SK-N-SH treated with all-trans-retinoic acid at 6 μM for 48 hours (cell line): ENCODE measurements at regions not wholly inside any gene's neighbourhood (a gene's known extent, or its start where the extent isn't known, plus 50 kb on each side); places are given as distances from the start of the nearest gene placed in this dataset.

Experiments
- BACH2 ChIP-seq: fragments of 250-450 bp; sonication (Bioruptor Pico); IDR thresholded peaks from 2 replicates; pipeline ENCODE4 v1.9.0; 2021; ENCODE audit warnings: mild to moderate bottlenecking, borderline replicate concordance
- CREB5 ChIP-seq: fragments of 250-450 bp; sonication (Bioruptor Pico); IDR thresholded peaks from 2 replicates; pipeline ENCODE4 v1.5.1; 2020; ENCODE audit warnings: low read depth, mild to moderate bottlenecking, moderate library complexity
- CSDC2 ChIP-seq: fragments of 250-450 bp; sonication (Bioruptor Pico); IDR thresholded peaks from 2 replicates; pipeline ENCODE4 v1.5.0; 2020; ENCODE audit warnings: mild to moderate bottlenecking, moderate library complexity
- GLIS3 ChIP-seq: fragments of 250-450 bp; sonication (Bioruptor Pico); IDR thresholded peaks from 2 replicates; pipeline ENCODE4 v1.5.0; 2020; ENCODE audit warnings: mild to moderate bottlenecking, moderate library complexity
- OSR1 ChIP-seq: fragments of 250-450 bp; sonication (Bioruptor Pico); IDR thresholded peaks from 2 replicates; pipeline ENCODE4 v1.8.0; 2022; ENCODE audit warnings: moderate library complexity, mild to moderate bottlenecking, inconsistent platforms
- PATZ1 ChIP-seq: fragments of 250-450 bp; sonication (Bioruptor Pico); IDR thresholded peaks from 2 replicates; pipeline ENCODE4 v1.8.0; 2020; ENCODE audit warnings: mild to moderate bottlenecking, moderate library complexity, borderline replicate concordance
- PPARA ChIP-seq: fragments of 250-450 bp; sonication (Bioruptor Pico); IDR thresholded peaks from 2 replicates; pipeline ENCODE4 v1.5.0; 2020; ENCODE audit warnings: mild to moderate bottlenecking, borderline replicate concordance
- RARB ChIP-seq: fragments of 250-450 bp; sonication (Bioruptor Pico); IDR thresholded peaks from 2 replicates; pipeline ENCODE4 v1.8.0; 2021; ENCODE audit warnings: mild to moderate bottlenecking, moderate library complexity
- SNAI2 ChIP-seq: fragments of 250-450 bp; sonication (Bioruptor Pico); IDR thresholded peaks from 2 replicates; pipeline ENCODE4 v1.5.0; 2020; ENCODE audit warnings: mild to moderate bottlenecking, moderate library complexity
- TCF4 ChIP-seq: fragments of 250-450 bp; sonication (Bioruptor Pico); IDR thresholded peaks from 2 replicates; pipeline ENCODE4 v1.8.0; 2021; ENCODE audit warnings: mild to moderate bottlenecking, moderate library complexity, borderline replicate concordance
- TOX ChIP-seq: fragments of 250-450 bp; sonication (Bioruptor Pico); IDR thresholded peaks from 2 replicates; pipeline ENCODE4 v1.8.0; 2021; ENCODE audit warnings: mild to moderate bottlenecking, moderate library complexity, borderline replicate concordance
- ZNF565 ChIP-seq: fragments of 450-650 bp; formaldehyde crosslinking; conservative IDR thresholded peaks from 2 replicates; pipeline ENCODE4 v1.5.0; 2020; ENCODE audit warnings: low read depth, mild to moderate bottlenecking, moderate library complexity
- ZNF70 ChIP-seq: fragments of 450-650 bp; formaldehyde crosslinking; IDR thresholded peaks from 2 replicates; pipeline ENCODE4 v1.5.0; 2020; ENCODE audit warnings: mild to moderate bottlenecking, moderate library complexity
- TF ChIP-seq, protein P1 (sequence below): fragments of 250-450 bp; sonication (Bioruptor Pico); IDR thresholded peaks from 2 replicates; pipeline ENCODE4 v1.5.0; 2020; ENCODE audit warnings: mild to moderate bottlenecking, moderate library complexity

DNA sequence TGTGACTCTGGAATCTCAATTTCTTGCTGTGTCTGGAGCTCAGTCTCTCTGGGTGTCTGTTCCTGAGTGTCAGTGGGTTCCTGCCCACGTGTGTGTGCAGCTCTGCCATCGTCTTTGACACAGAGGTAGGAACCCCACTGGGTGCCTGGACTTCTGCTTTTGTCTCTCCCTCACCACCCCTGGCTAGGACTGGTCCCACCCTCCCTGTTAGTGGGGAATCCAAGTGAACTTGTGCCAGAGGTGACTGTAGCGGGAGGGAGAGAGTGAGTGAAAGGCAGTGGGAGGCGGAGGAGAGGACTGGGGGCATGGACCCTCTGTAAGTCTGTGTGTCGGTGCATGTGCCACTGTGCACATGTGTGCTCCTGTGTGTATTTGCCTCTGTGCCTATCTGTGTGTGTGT is 299.9 kb upstream of the ZMIZ1 start:
- TF ChIP-seq RARB (CRISPR knock-in tag) (no peak), PPARA (no peak), ZNF70 (no peak), TOX (CRISPR knock-in tag) (no peak), CREB5 (CRISPR knock-in tag) (no peak), CSDC2 (CRISPR knock-in tag) (no peak), BACH2 (CRISPR knock-in tag) (no peak), TCF4 (no peak), ZNF565 (CRISPR knock-in tag) (no peak), OSR1 (CRISPR knock-in tag) (no peak), GLIS3 (CRISPR knock-in tag) (no peak), PATZ1 (CRISPR knock-in tag) (no peak), SNAI2 (no peak)
- TF ChIP-seq, protein P1, sequence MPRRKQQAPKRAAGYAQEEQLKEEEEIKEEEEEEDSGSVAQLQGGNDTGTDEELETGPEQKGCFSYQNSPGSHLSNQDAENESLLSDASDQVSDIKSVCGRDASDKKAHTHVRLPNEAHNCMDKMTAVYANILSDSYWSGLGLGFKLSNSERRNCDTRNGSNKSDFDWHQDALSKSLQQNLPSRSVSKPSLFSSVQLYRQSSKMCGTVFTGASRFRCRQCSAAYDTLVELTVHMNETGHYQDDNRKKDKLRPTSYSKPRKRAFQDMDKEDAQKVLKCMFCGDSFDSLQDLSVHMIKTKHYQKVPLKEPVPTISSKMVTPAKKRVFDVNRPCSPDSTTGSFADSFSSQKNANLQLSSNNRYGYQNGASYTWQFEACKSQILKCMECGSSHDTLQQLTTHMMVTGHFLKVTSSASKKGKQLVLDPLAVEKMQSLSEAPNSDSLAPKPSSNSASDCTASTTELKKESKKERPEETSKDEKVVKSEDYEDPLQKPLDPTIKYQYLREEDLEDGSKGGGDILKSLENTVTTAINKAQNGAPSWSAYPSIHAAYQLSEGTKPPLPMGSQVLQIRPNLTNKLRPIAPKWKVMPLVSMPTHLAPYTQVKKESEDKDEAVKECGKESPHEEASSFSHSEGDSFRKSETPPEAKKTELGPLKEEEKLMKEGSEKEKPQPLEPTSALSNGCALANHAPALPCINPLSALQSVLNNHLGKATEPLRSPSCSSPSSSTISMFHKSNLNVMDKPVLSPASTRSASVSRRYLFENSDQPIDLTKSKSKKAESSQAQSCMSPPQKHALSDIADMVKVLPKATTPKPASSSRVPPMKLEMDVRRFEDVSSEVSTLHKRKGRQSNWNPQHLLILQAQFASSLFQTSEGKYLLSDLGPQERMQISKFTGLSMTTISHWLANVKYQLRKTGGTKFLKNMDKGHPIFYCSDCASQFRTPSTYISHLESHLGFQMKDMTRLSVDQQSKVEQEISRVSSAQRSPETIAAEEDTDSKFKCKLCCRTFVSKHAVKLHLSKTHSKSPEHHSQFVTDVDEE (CRISPR knock-in tag) = no peak
